ENCODE measurements at regions not wholly inside any gene's neighbourhood (a gene's known extent, or its start where the extent isn't known, plus 50 kb on each side); places are given as distances from the start of the nearest gene placed in this dataset.

- TF ChIP-seq E4F1 (IDR thresholded peaks at IDR 0.05; ENCODE audit: borderline replicate concordance, partially characterized antibody) (no peak), BMI1 (IDR thresholded peaks at IDR 0.05; ENCODE audit: borderline replicate concordance) (no peak), RFX5 (IDR thresholded peaks at IDR 0.05; ENCODE audit: low read depth, low read length) (no peak), SMAD5 (IDR thresholded peaks at IDR 0.05; ENCODE audit: low read depth) (no peak), EZH2 (IDR thresholded peaks at IDR 0.05; ENCODE audit: borderline replicate concordance, control insufficient read depth, low read depth, low read length) (no peak)
These were observed 226.9 kb downstream of the LRRK2 start (continued) for GRCh38 chr12:40451661-40452060.

GRCh38 chr12:40464121-40464520 is 228.1 kb upstream of the CNTN1 start:
- ChIA-PET RAD21 (ENCODE audit: unreplicated experiment) (no interaction called here), SMC1A (ENCODE audit: uncharacterized antibody, unreplicated experiment) (no interaction called here)

More at GRCh38 chr12:40464121-40464520, 228.1 kb upstream of the CNTN1 start:
- TF ChIP-seq SPI1 (IDR thresholded peaks at IDR 0.05; ENCODE audit: borderline replicate concordance, insufficient read depth, low read depth, low read length), result peak; percentile 47
- TF ChIP-seq TARDBP (IDR thresholded peaks at IDR 0.05; ENCODE audit: borderline replicate concordance), result no peak
- BruUV-seq (replicated peaks), result no TSS peak
- Histone ChIP-seq H3K27me3 (replicated peaks in 1 of 2; ENCODE audit: control insufficient read depth in 2 of 2, insufficient read depth in 2 of 2, low read length in 1 of 2) (no peaks in the 10 kb centered on the region), H3K36me3 (ENCODE audit: control insufficient read depth in 2 of 2, insufficient read depth in 2 of 2, low read length in 1 of 2) (no peaks in the 10 kb centered on the region), H3K27ac (ENCODE audit: control insufficient read depth, insufficient read depth) (no peak overlapping the region), H3K9ac (ENCODE audit: control insufficient read depth, insufficient read depth, low read length) (no peak overlapping the region), H4K20me1 (ENCODE audit: control insufficient read depth, insufficient read depth) (no peaks in the 10 kb centered on the region), H3K4me3 (no peak overlapping the region), H3K79me2 (ENCODE audit: control insufficient read depth, insufficient read depth, low read length) (no peaks in the 10 kb centered on the region), H3K9me3 (replicated peaks; ENCODE audit: control insufficient read depth, insufficient read depth, low read length) (no peaks in the 10 kb centered on the region), H3K4me1 (ENCODE audit: control insufficient read depth, insufficient read depth, low read length) (no peaks in the 10 kb centered on the region), H2AFZ (ENCODE audit: control insufficient read depth, low read depth, low read length) (no peak overlapping the region), H3K4me2 (ENCODE audit: control insufficient read depth, insufficient read depth) (no peak overlapping the region)
- intact Hi-C loops (cut with micrococcal nuclease; ENCODE audit: unreplicated experiment) (no loop called here), in situ Hi-C loops (cut with MboI) (no loop called here)
- ChIA-PET CTCF (no interaction called here), POLR2A (no interaction called here)
- FAIRE-seq (no peak), DNase-seq (ENCODE audit: low read depth, low spot score) (no peak), ATAC-seq (no peak)
- WGBS (ENCODE audit: insufficient coverage, insufficient replicate concordance, low lambda C conversion rate, missing lambda C conversion rate), result 48% methylated on average over 2 of the region's 2 CpGs

Data from GM12878 (cell line).